ENCODE measurements at regions not wholly inside any gene's neighbourhood (a gene's known extent, or its start where the extent isn't known, plus 50 kb on each side); places are given as distances from the start of the nearest gene placed in this dataset.

- no peak overlapping the region for H3K4me3 ChIP-seq (ENCODE audit: low read depth, low read length)
- TF ChIP-seq CTCF (IDR thresholded peaks at IDR 0.05; ENCODE audit: insufficient read depth, low read length): no peak
- no peak for DNase-seq (ENCODE audit: low read depth)
Observed at GRCh38 chr14:61891810-61892209, 129.6 kb downstream of the SNAPC1 start.

GRCh38 chr14:61893371-61893940 is 131.2 kb downstream of the SNAPC1 start:
- TF ChIP-seq CTCF (IDR thresholded peaks at IDR 0.05; ENCODE audit: insufficient read depth, low read length): no peak
- no peak overlapping the region for H3K4me3 ChIP-seq (ENCODE audit: low read depth, low read length)
- no peak for DNase-seq (ENCODE audit: low read depth)

- TF ChIP-seq CTCF (IDR thresholded peaks at IDR 0.05; ENCODE audit: insufficient read depth, low read length): peak; percentile 74
- DNase-seq (ENCODE audit: low read depth): peak; percentile 69
- H3K4me3 ChIP-seq (ENCODE audit: low read depth, low read length): no peak overlapping the region
Observed at GRCh38 chr14:61894452-61895077, 132.3 kb downstream of the SNAPC1 start.

- TF ChIP-seq CTCF (IDR thresholded peaks at IDR 0.05; ENCODE audit: insufficient read depth, low read length): no peak
- no peak for DNase-seq (ENCODE audit: low read depth)
- H3K4me3 ChIP-seq (ENCODE audit: low read depth, low read length): no peak overlapping the region
Observed at GRCh38 chr14:61897300-61897699, 135.1 kb downstream of the SNAPC1 start.

GRCh38 chr14:61898568-61898967 is 136.3 kb downstream of the SNAPC1 start:
- DNase-seq (ENCODE audit: low read depth): no peak
- H3K4me3 ChIP-seq (ENCODE audit: low read depth, low read length): no peak overlapping the region

GRCh38 chr14:61899497-61899896 is 137.3 kb downstream of the SNAPC1 start:
- no peak overlapping the region for H3K4me3 ChIP-seq (ENCODE audit: low read depth, low read length)
- TF ChIP-seq CTCF (IDR thresholded peaks at IDR 0.05; ENCODE audit: insufficient read depth, low read length): no peak
- DNase-seq (ENCODE audit: low read depth): no peak

More at GRCh38 chr14:61898568-61898967, 136.3 kb downstream of the SNAPC1 start:
- no peak for TF ChIP-seq CTCF (IDR thresholded peaks at IDR 0.05; ENCODE audit: insufficient read depth, low read length)

- no peak for TF ChIP-seq CTCF (IDR thresholded peaks at IDR 0.05; ENCODE audit: insufficient read depth, low read length)
- no peak for DNase-seq (ENCODE audit: low read depth)
- no peak overlapping the region for H3K4me3 ChIP-seq (ENCODE audit: low read depth, low read length)
Observed at GRCh38 chr14:61904946-61905345, 142.7 kb downstream of the SNAPC1 start.

All from fibroblast of the aortic adventitia (primary cell).